ENCODE measurements at regions not wholly inside any gene's neighbourhood (a gene's known extent, or its start where the extent isn't known, plus 50 kb on each side); places are given as distances from the start of the nearest gene placed in this dataset.

DNA sequence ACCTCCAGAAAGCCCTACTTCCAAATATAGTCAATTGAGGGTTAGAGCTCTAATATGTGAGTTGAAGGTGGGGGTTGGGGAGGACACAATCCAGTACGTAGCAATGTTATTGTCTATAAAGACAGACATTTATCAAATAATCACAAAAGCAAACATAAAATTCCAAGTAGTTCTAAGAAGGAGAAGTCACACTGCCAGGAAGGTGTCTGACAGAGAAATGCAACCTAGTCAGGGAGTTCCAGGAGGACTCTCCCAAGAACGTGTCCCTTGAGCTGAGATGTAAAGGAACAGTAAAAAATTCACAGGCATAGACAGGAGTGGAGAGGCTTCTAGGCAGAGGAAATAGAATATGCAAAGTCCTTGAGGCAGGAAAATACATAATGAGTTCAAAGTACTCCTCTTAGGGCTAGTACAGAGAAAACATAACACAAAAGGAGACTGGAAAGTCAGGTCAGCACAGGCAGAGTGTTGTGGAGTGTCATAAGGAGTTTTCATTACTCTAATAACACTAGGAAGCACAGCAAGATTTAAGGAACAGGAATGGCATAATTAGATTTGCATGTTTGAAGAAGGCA is 277.6 kb upstream of the STT3B start:
- H2AFZ ChIP-seq (ENCODE audit: low read length) = no peak overlapping the region
- H3K4me3 ChIP-seq (ENCODE audit: low read length, poor library complexity, severe bottlenecking) = no peak overlapping the region
- H3F3A ChIP-seq (ENCODE audit: low read depth) = no peaks in the 10 kb centered on the region
- 0 out of 2 replicates have a peak, but pooled peaks cover 7% of the 10 kb centered on the region for H3K9me3 ChIP-seq (ENCODE audit: insufficient read depth, low read depth, low read length)
- H3K9ac ChIP-seq (ENCODE audit: low read depth, low read length, poor library complexity, severe bottlenecking) = no peak overlapping the region
- TF ChIP-seq EZH2phosphoT487 (IDR thresholded peaks at IDR 0.05; ENCODE audit: borderline replicate concordance) = no peak
- TF ChIP-seq, protein P1, sequence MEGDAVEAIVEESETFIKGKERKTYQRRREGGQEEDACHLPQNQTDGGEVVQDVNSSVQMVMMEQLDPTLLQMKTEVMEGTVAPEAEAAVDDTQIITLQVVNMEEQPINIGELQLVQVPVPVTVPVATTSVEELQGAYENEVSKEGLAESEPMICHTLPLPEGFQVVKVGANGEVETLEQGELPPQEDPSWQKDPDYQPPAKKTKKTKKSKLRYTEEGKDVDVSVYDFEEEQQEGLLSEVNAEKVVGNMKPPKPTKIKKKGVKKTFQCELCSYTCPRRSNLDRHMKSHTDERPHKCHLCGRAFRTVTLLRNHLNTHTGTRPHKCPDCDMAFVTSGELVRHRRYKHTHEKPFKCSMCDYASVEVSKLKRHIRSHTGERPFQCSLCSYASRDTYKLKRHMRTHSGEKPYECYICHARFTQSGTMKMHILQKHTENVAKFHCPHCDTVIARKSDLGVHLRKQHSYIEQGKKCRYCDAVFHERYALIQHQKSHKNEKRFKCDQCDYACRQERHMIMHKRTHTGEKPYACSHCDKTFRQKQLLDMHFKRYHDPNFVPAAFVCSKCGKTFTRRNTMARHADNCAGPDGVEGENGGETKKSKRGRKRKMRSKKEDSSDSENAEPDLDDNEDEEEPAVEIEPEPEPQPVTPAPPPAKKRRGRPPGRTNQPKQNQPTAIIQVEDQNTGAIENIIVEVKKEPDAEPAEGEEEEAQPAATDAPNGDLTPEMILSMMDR (conservative IDR thresholded peaks at IDR 0.05; ENCODE audit: low read length) = no peak
- no peaks in the 10 kb centered on the region for H3K27me3 ChIP-seq (ENCODE audit: insufficient read depth, low read length, poor library complexity, severe bottlenecking)
- H3K9me2 ChIP-seq (replicated peaks; ENCODE audit: low read depth, low read length) = no peaks in the 10 kb centered on the region
- H3K4me1 ChIP-seq (ENCODE audit: insufficient read depth, low read length, poor library complexity, severe bottlenecking) = peaks cover 47% of the 10 kb centered on the region
- no peaks in the 10 kb centered on the region for H4K20me1 ChIP-seq (ENCODE audit: insufficient read depth, low read length, poor library complexity, severe bottlenecking)
- H3K36me3 ChIP-seq (ENCODE audit: insufficient read depth, low read length) = 0 out of 2 replicates have a peak, but pooled peaks cover 4% of the 10 kb centered on the region
- H3K79me2 ChIP-seq (ENCODE audit: insufficient read depth, low read length) = peaks cover under 1% of the 10 kb centered on the region; the same call in 1 of the 2 replicates
- no peak overlapping the region for H3K4me2 ChIP-seq (ENCODE audit: low read depth, low read length, poor library complexity, severe bottlenecking)

GRCh38 chr3:31262201-31262600 is 270.5 kb upstream of the STT3B start:
- TF ChIP-seq, protein P1 (conservative IDR thresholded peaks at IDR 0.05; ENCODE audit: low read length) = no peak
- H3K4me2 ChIP-seq (ENCODE audit: low read depth, low read length, poor library complexity, severe bottlenecking) = peak overlapping the region; percentile 98
- 0 out of 2 replicates have a peak, but pooled peaks cover 7% of the 10 kb centered on the region for H3K36me3 ChIP-seq (ENCODE audit: insufficient read depth, low read length)
- no peak overlapping the region for H2AFZ ChIP-seq (ENCODE audit: low read length)
- peaks cover 54% of the 10 kb centered on the region for H3K79me2 ChIP-seq (ENCODE audit: insufficient read depth, low read length)
- no peak overlapping the region for H3K9ac ChIP-seq (ENCODE audit: low read depth, low read length, poor library complexity, severe bottlenecking)
- H3K9me3 ChIP-seq (ENCODE audit: insufficient read depth, low read depth, low read length) = peaks cover 12% of the 10 kb centered on the region; the same call in 1 of the 2 replicates
- H3K9me2 ChIP-seq (replicated peaks; ENCODE audit: low read depth, low read length) = no peaks in the 10 kb centered on the region
- no peaks in the 10 kb centered on the region for H4K20me1 ChIP-seq (ENCODE audit: insufficient read depth, low read length, poor library complexity, severe bottlenecking)
- peak overlapping the region; percentile 7 for H3K4me3 ChIP-seq (ENCODE audit: low read length, poor library complexity, severe bottlenecking)
- H3K4me1 ChIP-seq (ENCODE audit: insufficient read depth, low read length, poor library complexity, severe bottlenecking) = peaks cover 52% of the 10 kb centered on the region
- no peaks in the 10 kb centered on the region; the same call in 1 of the 2 replicates for H3F3A ChIP-seq (ENCODE audit: low read depth)
- no peaks in the 10 kb centered on the region for H3K27me3 ChIP-seq (ENCODE audit: insufficient read depth, low read length, poor library complexity, severe bottlenecking)

GRCh38 chr3:31263897-31264296 is 268.8 kb upstream of the STT3B start:
- H3K79me2 ChIP-seq (ENCODE audit: insufficient read depth, low read length) = peaks cover 67% of the 10 kb centered on the region
- peaks cover 67% of the 10 kb centered on the region for H3K4me1 ChIP-seq (ENCODE audit: insufficient read depth, low read length, poor library complexity, severe bottlenecking)
- no peak for TF ChIP-seq EZH2phosphoT487 (IDR thresholded peaks at IDR 0.05; ENCODE audit: borderline replicate concordance)
- TF ChIP-seq, protein P1 (conservative IDR thresholded peaks at IDR 0.05; ENCODE audit: low read length) = no peak
- H3K27me3 ChIP-seq (ENCODE audit: insufficient read depth, low read length, poor library complexity, severe bottlenecking) = no peaks in the 10 kb centered on the region
- peak overlapping the region; percentile 15 for H3K4me3 ChIP-seq (ENCODE audit: low read length, poor library complexity, severe bottlenecking)
- H4K20me1 ChIP-seq (ENCODE audit: insufficient read depth, low read length, poor library complexity, severe bottlenecking) = no peaks in the 10 kb centered on the region
- H3K9ac ChIP-seq (ENCODE audit: low read depth, low read length, poor library complexity, severe bottlenecking) = peak overlapping the region; percentile 28
- H2AFZ ChIP-seq (ENCODE audit: low read length) = no peak overlapping the region
- 0 out of 2 replicates have a peak, but pooled peaks cover 7% of the 10 kb centered on the region for H3K36me3 ChIP-seq (ENCODE audit: insufficient read depth, low read length)
- H3K4me2 ChIP-seq (ENCODE audit: low read depth, low read length, poor library complexity, severe bottlenecking) = peak overlapping the region; percentile 98
- H3K9me2 ChIP-seq (replicated peaks; ENCODE audit: low read depth, low read length) = no peaks in the 10 kb centered on the region
- H3F3A ChIP-seq (ENCODE audit: low read depth) = peaks cover 8% of the 10 kb centered on the region
- peaks cover 12% of the 10 kb centered on the region; the same call in 1 of the 2 replicates for H3K9me3 ChIP-seq (ENCODE audit: insufficient read depth, low read depth, low read length)

Measured in Loucy (cell line).